Activated CD4-positive, alpha-beta T cell treated with anti-CD3 and anti-CD28 coated beads, Interleukin-10, Interleukin-2, amounts not matched to agents 100 ng/mL and 50 ng/mL, durations not matched to agents 16 hours and 8 hours (primary cell): ENCODE measurements at regions not wholly inside any gene's neighbourhood (a gene's known extent, or its start where the extent isn't known, plus 50 kb on each side); places are given as distances from the start of the nearest gene placed in this dataset.
A peak's percentile ranks its signal among the peaks of the same experiment; 100 is the strongest.
"Not testable (repeated sequence)": the region's sequence is repeated elsewhere in the genome, so short reads cannot be mapped to it uniquely, and the experiment has no call there.

Experiments
- DNase-seq: peaks from one replicate; pipeline ENCODE4 v3.0.0-alpha.2; 2020

- no peak for DNase-seq
These were observed 142.7 kb upstream of the FBXL17 start for GRCh38 chr5:108524564-108524963.

- no peak for DNase-seq
These were observed 141.5 kb upstream of the FBXL17 start for GRCh38 chr5:108523360-108523759.

GRCh38 chr5:108521841-108522506, 140.1 kb upstream of the FBXL17 start:
- DNase-seq = peak; percentile 47

GRCh38 chr5:108521011-108521700, 139.3 kb upstream of the FBXL17 start:
- no peak for DNase-seq

GRCh38 chr5:108516785-108517184, 134.9 kb upstream of the FBXL17 start:
- DNase-seq = no peak

GRCh38 chr5:108515517-108516105, 133.7 kb upstream of the FBXL17 start:
- no peak for DNase-seq

- DNase-seq = no peak
These were observed 127.1 kb upstream of the FBXL17 start for GRCh38 chr5:108508979-108509378.

GRCh38 chr5:108507631-108508030, 125.7 kb upstream of the FBXL17 start:
- DNase-seq = no peak

- DNase-seq = no peak
These were observed 123.7 kb upstream of the FBXL17 start for GRCh38 chr5:108505608-108506007.

GRCh38 chr5:108504974-108505373, 123.1 kb upstream of the FBXL17 start:
- DNase-seq = no peak

GRCh38 chr5:108503986-108504385, 122.1 kb upstream of the FBXL17 start:
- DNase-seq = no peak

GRCh38 chr5:108495615-108496014, 113.7 kb upstream of the FBXL17 start:
- not testable (repeated sequence) for DNase-seq

- DNase-seq = no peak
These were observed 106.1 kb upstream of the FBXL17 start for GRCh38 chr5:108487951-108488350.

GRCh38 chr5:108484035-108484434, 102.1 kb upstream of the FBXL17 start:
- no peak for DNase-seq

GRCh38 chr5:108481355-108481931, 99.5 kb upstream of the FBXL17 start:
- DNase-seq = no peak

- no peak for DNase-seq
These were observed 90.3 kb upstream of the FBXL17 start for GRCh38 chr5:108472237-108472636.

- DNase-seq = no peak
These were observed 85.7 kb upstream of the FBXL17 start for GRCh38 chr5:108467563-108467962.

- DNase-seq = no peak
These were observed 79.9 kb upstream of the FBXL17 start for GRCh38 chr5:108461628-108462367.

GRCh38 chr5:108459769-108460168, 77.9 kb upstream of the FBXL17 start:
- no peak for DNase-seq

GRCh38 chr5:108451269-108451668, 69.4 kb upstream of the FBXL17 start:
- DNase-seq = no peak

- DNase-seq = not testable (repeated sequence)
These were observed 62.2 kb upstream of the FBXL17 start for GRCh38 chr5:108444130-108444529.

GRCh38 chr5:108442063-108442651, 60.3 kb upstream of the FBXL17 start:
- not testable (repeated sequence) for DNase-seq

GRCh38 chr5:108437425-108437824, 55.5 kb upstream of the FBXL17 start:
- DNase-seq = no peak
